B cell (primary cell): ENCODE measurements at regions not wholly inside any gene's neighbourhood (a gene's known extent, or its start where the extent isn't known, plus 50 kb on each side); places are given as distances from the start of the nearest gene placed in this dataset.

Source experiments
- CTCF ChIP-seq: fragments of 200-600 bp; IDR thresholded peaks from one replicate; pipeline ENCODE4 v1.8.0; 2022; ENCODE audit warnings: antibody characterized with exemption, mild to moderate bottlenecking
- EZH2 ChIP-seq: IDR thresholded peaks from 2 replicates; pipeline ENCODE4 v1.6.1; 2012; ENCODE audit warnings: borderline replicate concordance, low read depth, mild to moderate bottlenecking, moderate library complexity, low read length; ENCODE audit not compliant: insufficient read depth, poor library complexity, severe bottlenecking

DNA sequence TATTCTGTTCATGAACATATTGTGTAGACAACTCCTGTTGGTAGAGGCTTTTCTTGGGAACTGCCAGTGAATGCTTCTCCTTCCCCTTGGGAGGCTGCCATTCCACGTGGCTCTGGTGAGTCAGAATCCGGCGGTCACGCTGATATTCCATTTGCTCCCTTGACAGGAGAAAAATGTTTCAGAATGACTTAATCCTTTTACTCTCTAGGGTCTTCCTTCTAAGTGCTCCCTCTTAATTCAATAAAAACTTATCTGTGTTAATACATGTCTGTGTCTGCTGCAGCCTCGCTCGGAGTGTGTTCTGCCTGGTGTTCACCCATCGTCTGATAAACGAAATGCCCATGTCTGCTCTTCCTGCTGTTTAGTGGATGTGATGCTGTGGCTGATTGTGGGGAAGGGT is 278.6 kb downstream of the ARHGAP12 start:
- TF ChIP-seq CTCF = no peak
- TF ChIP-seq EZH2 = no peak
